ENCODE measurements at regions not wholly inside any gene's neighbourhood (a gene's known extent, or its start where the extent isn't known, plus 50 kb on each side); places are given as distances from the start of the nearest gene placed in this dataset.

- WGBS, 3 donors, result 40 to 53% (median 45%) methylated on average over 3 of the region's 3 CpGs
- H3K36me3 ChIP-seq (ENCODE audit: control insufficient read depth in 3 of 3, insufficient read depth in 2 of 3, low read depth in 1 of 3, low read length in 3 of 3), result no peaks in the 10 kb centered on the region
- H3K27me3 ChIP-seq (ENCODE audit: control insufficient read depth in 3 of 3, insufficient read depth in 3 of 3, low read length in 3 of 3), result no peaks in the 10 kb centered on the region
- no peaks in the 10 kb centered on the region for H3K9me3 ChIP-seq (ENCODE audit: control insufficient read depth in 2 of 2, insufficient read depth in 1 of 2, low read depth in 1 of 2, low read length in 1 of 2)
- H3K27ac ChIP-seq (ENCODE audit: low read depth in 1 of 3, low read length in 2 of 3), result no peak overlapping the region
- DNase-seq (no peak), FAIRE-seq (no peak)
- H3K4me3 ChIP-seq (ENCODE audit: low read depth in 1 of 3, low read length in 3 of 3), result no peak overlapping the region
- H3K4me1 ChIP-seq (ENCODE audit: control insufficient read depth in 3 of 3, insufficient read depth in 2 of 3, low read depth in 1 of 3, low read length in 2 of 3), result no peaks in the 10 kb centered on the region
Measured at GRCh38 chr5:26031481-26031880, 1006.9 kb downstream of the CDH9 start.

GRCh38 chr5:26026044-26026443 is 1012.3 kb downstream of the CDH9 start:
- no peaks in the 10 kb centered on the region for H3K27me3 ChIP-seq (ENCODE audit: control insufficient read depth in 3 of 3, insufficient read depth in 3 of 3, low read length in 3 of 3)
- no peak overlapping the region for H3K4me3 ChIP-seq (ENCODE audit: low read depth in 1 of 3, low read length in 3 of 3)
- H3K27ac ChIP-seq (ENCODE audit: low read depth in 1 of 3, low read length in 2 of 3), result no peak overlapping the region
- no peaks in the 10 kb centered on the region for H3K9me3 ChIP-seq (ENCODE audit: control insufficient read depth in 2 of 2, insufficient read depth in 1 of 2, low read depth in 1 of 2, low read length in 1 of 2)
- FAIRE-seq, result no peak
- WGBS, 3 donors, result 61 to 73% (median 70%) methylated on average over 4 of the region's 4 CpGs
- H3K36me3 ChIP-seq (ENCODE audit: control insufficient read depth in 3 of 3, insufficient read depth in 2 of 3, low read depth in 1 of 3, low read length in 3 of 3), result no peaks in the 10 kb centered on the region
- no peaks in the 10 kb centered on the region for H3K4me1 ChIP-seq (ENCODE audit: control insufficient read depth in 3 of 3, insufficient read depth in 2 of 3, low read depth in 1 of 3, low read length in 2 of 3)
- DNase-seq, result no peak

GRCh38 chr5:26024774-26025173 is 1013.6 kb downstream of the CDH9 start:
- WGBS, 3 donors, result 80 to 95% (median 90%) methylated on average over 1 of the region's 1 CpG
- FAIRE-seq, result no peak

GRCh38 chr5:26023361-26023760 is 1015.0 kb downstream of the CDH9 start:
- no peak for FAIRE-seq
- no peak overlapping the region for H3K27ac ChIP-seq (ENCODE audit: low read depth in 1 of 3, low read length in 2 of 3)
- H3K9me3 ChIP-seq (ENCODE audit: control insufficient read depth in 2 of 2, insufficient read depth in 1 of 2, low read depth in 1 of 2, low read length in 1 of 2), result no peaks in the 10 kb centered on the region
- H3K36me3 ChIP-seq (ENCODE audit: control insufficient read depth in 3 of 3, insufficient read depth in 2 of 3, low read depth in 1 of 3, low read length in 3 of 3), result no peaks in the 10 kb centered on the region
- 38 to 61% (median 55%) methylated on average over 4 of the region's 4 CpGs for WGBS, 3 donors
- H3K4me3 ChIP-seq (ENCODE audit: low read depth in 1 of 3, low read length in 3 of 3), result no peak overlapping the region
- H3K4me1 ChIP-seq (ENCODE audit: control insufficient read depth in 3 of 3, insufficient read depth in 2 of 3, low read depth in 1 of 3, low read length in 2 of 3), result no peaks in the 10 kb centered on the region
- DNase-seq, result no peak
- no peaks in the 10 kb centered on the region for H3K27me3 ChIP-seq (ENCODE audit: control insufficient read depth in 3 of 3, insufficient read depth in 3 of 3, low read length in 3 of 3)

More at GRCh38 chr5:26024774-26025173, 1013.6 kb downstream of the CDH9 start:
- Histone ChIP-seq H3K27ac (ENCODE audit: low read depth in 1 of 3, low read length in 2 of 3) (no peak overlapping the region), H3K36me3 (ENCODE audit: control insufficient read depth in 3 of 3, insufficient read depth in 2 of 3, low read depth in 1 of 3, low read length in 3 of 3) (no peaks in the 10 kb centered on the region), H3K4me1 (ENCODE audit: control insufficient read depth in 3 of 3, insufficient read depth in 2 of 3, low read depth in 1 of 3, low read length in 2 of 3) (no peaks in the 10 kb centered on the region), H3K4me3 (ENCODE audit: low read depth in 1 of 3, low read length in 3 of 3) (no peak overlapping the region), H3K9me3 (ENCODE audit: control insufficient read depth in 2 of 2, insufficient read depth in 1 of 2, low read depth in 1 of 2, low read length in 1 of 2) (no peaks in the 10 kb centered on the region), H3K27me3 (ENCODE audit: control insufficient read depth in 3 of 3, insufficient read depth in 3 of 3, low read length in 3 of 3) (no peaks in the 10 kb centered on the region)
- DNase-seq, result no peak

GRCh38 chr5:26014206-26014605 is 1024.2 kb downstream of the CDH9 start:
- Histone ChIP-seq H3K4me1 (ENCODE audit: control insufficient read depth in 3 of 3, insufficient read depth in 2 of 3, low read depth in 1 of 3, low read length in 2 of 3) (no peaks in the 10 kb centered on the region), H3K4me3 (ENCODE audit: low read depth in 1 of 3, low read length in 3 of 3) (no peak overlapping the region), H3K36me3 (ENCODE audit: control insufficient read depth in 3 of 3, insufficient read depth in 2 of 3, low read depth in 1 of 3, low read length in 3 of 3) (no peaks in the 10 kb centered on the region), H3K27me3 (ENCODE audit: control insufficient read depth in 3 of 3, insufficient read depth in 3 of 3, low read length in 3 of 3) (no peaks in the 10 kb centered on the region), H3K27ac (ENCODE audit: low read depth in 1 of 3, low read length in 2 of 3) (no peak overlapping the region), H3K9me3 (ENCODE audit: control insufficient read depth in 2 of 2, insufficient read depth in 1 of 2, low read depth in 1 of 2, low read length in 1 of 2) (no peaks in the 10 kb centered on the region)
- DNase-seq (no peak), FAIRE-seq (no peak)
- 89 to 97% (median 89%) methylated on average over 1 of the region's 1 CpG for WGBS, 3 donors

- Histone ChIP-seq H3K4me3 (ENCODE audit: low read depth in 1 of 3, low read length in 3 of 3) (no peak overlapping the region), H3K27ac (ENCODE audit: low read depth in 1 of 3, low read length in 2 of 3) (no peak overlapping the region), H3K4me1 (ENCODE audit: control insufficient read depth in 3 of 3, insufficient read depth in 2 of 3, low read depth in 1 of 3, low read length in 2 of 3) (no peaks in the 10 kb centered on the region), H3K36me3 (ENCODE audit: control insufficient read depth in 3 of 3, insufficient read depth in 2 of 3, low read depth in 1 of 3, low read length in 3 of 3) (no peaks in the 10 kb centered on the region), H3K9me3 (ENCODE audit: control insufficient read depth in 2 of 2, insufficient read depth in 1 of 2, low read depth in 1 of 2, low read length in 1 of 2) (no peaks in the 10 kb centered on the region), H3K27me3 (ENCODE audit: control insufficient read depth in 3 of 3, insufficient read depth in 3 of 3, low read length in 3 of 3) (no peaks in the 10 kb centered on the region)
- FAIRE-seq (peak; percentile 77), DNase-seq (no peak)
- 44 to 76% (median 49%) methylated on average over 1 of the region's 1 CpG for WGBS, 3 donors
Measured at GRCh38 chr5:26012078-26012477, 1026.3 kb downstream of the CDH9 start.

- 23 to 30% (median 27%) methylated on average over 6 of the region's 6 CpGs for WGBS, 3 donors
- Histone ChIP-seq H3K4me1 (ENCODE audit: control insufficient read depth in 3 of 3, insufficient read depth in 2 of 3, low read depth in 1 of 3, low read length in 2 of 3) (no peaks in the 10 kb centered on the region), H3K36me3 (ENCODE audit: control insufficient read depth in 3 of 3, insufficient read depth in 2 of 3, low read depth in 1 of 3, low read length in 3 of 3) (no peaks in the 10 kb centered on the region), H3K27ac (ENCODE audit: low read depth in 1 of 3, low read length in 2 of 3) (no peak overlapping the region), H3K9me3 (ENCODE audit: control insufficient read depth in 2 of 2, insufficient read depth in 1 of 2, low read depth in 1 of 2, low read length in 1 of 2) (no peaks in the 10 kb centered on the region), H3K4me3 (ENCODE audit: low read depth in 1 of 3, low read length in 3 of 3) (no peak overlapping the region), H3K27me3 (ENCODE audit: control insufficient read depth in 3 of 3, insufficient read depth in 3 of 3, low read length in 3 of 3) (no peaks in the 10 kb centered on the region)
- no peak for DNase-seq
- FAIRE-seq, result no peak
Measured at GRCh38 chr5:26009742-26010141, 1028.6 kb downstream of the CDH9 start.

GRCh38 chr5:26003966-26004365 is 1034.4 kb downstream of the CDH9 start:
- 55 to 58% (median 55%) methylated on average over 3 of the region's 3 CpGs for WGBS, 3 donors
- no peaks in the 10 kb centered on the region for H3K4me1 ChIP-seq (ENCODE audit: control insufficient read depth in 3 of 3, insufficient read depth in 2 of 3, low read depth in 1 of 3, low read length in 2 of 3)
- FAIRE-seq (no peak), DNase-seq (no peak)
- no peaks in the 10 kb centered on the region for H3K36me3 ChIP-seq (ENCODE audit: control insufficient read depth in 3 of 3, insufficient read depth in 2 of 3, low read depth in 1 of 3, low read length in 3 of 3)
- H3K27me3 ChIP-seq (ENCODE audit: control insufficient read depth in 3 of 3, insufficient read depth in 3 of 3, low read length in 3 of 3), result no peaks in the 10 kb centered on the region
- H3K9me3 ChIP-seq (ENCODE audit: control insufficient read depth in 2 of 2, insufficient read depth in 1 of 2, low read depth in 1 of 2, low read length in 1 of 2), result no peaks in the 10 kb centered on the region
- H3K27ac ChIP-seq (ENCODE audit: low read depth in 1 of 3, low read length in 2 of 3), result no peak overlapping the region
- no peak overlapping the region for H3K4me3 ChIP-seq (ENCODE audit: low read depth in 1 of 3, low read length in 3 of 3)

GRCh38 chr5:25995209-25995608 is 1043.2 kb downstream of the CDH9 start:
- no peak for FAIRE-seq
- WGBS, 3 donors, result 74 to 83% (median 80%) methylated on average over 2 of the region's 2 CpGs
- H3K4me3 ChIP-seq (ENCODE audit: low read depth in 1 of 3, low read length in 3 of 3), result no peak overlapping the region

More at GRCh38 chr5:25995209-25995608, 1043.2 kb downstream of the CDH9 start:
- no peaks in the 10 kb centered on the region for H3K36me3 ChIP-seq (ENCODE audit: control insufficient read depth in 3 of 3, insufficient read depth in 2 of 3, low read depth in 1 of 3, low read length in 3 of 3)
- no peaks in the 10 kb centered on the region for H3K4me1 ChIP-seq (ENCODE audit: control insufficient read depth in 3 of 3, insufficient read depth in 2 of 3, low read depth in 1 of 3, low read length in 2 of 3)
- no peaks in the 10 kb centered on the region for H3K9me3 ChIP-seq (ENCODE audit: control insufficient read depth in 2 of 2, insufficient read depth in 1 of 2, low read depth in 1 of 2, low read length in 1 of 2)
- H3K27me3 ChIP-seq (ENCODE audit: control insufficient read depth in 3 of 3, insufficient read depth in 3 of 3, low read length in 3 of 3), result no peaks in the 10 kb centered on the region
- DNase-seq, result no peak
- no peak overlapping the region for H3K27ac ChIP-seq (ENCODE audit: low read depth in 1 of 3, low read length in 2 of 3)

Data from small intestine (tissue), 7 donors.